Naive B cell (primary cell): ENCODE measurements at regions not wholly inside any gene's neighbourhood (a gene's known extent, or its start where the extent isn't known, plus 50 kb on each side); places are given as distances from the start of the nearest gene placed in this dataset.
A peak's percentile ranks its signal among the peaks of the same experiment; 100 is the strongest.

Source experiments
- ATAC-seq, 2 donors: fragments of 150-1000 bp; cut with Tn5 transposase; 2 replicates each; pipeline ENCODE4 v1.10.0; 2021; ENCODE audit warnings: low read depth in 2 of 2, mild to moderate bottlenecking in 2 of 2, moderate library complexity in 2 of 2
- DNase-seq: peaks from one replicate; pipeline ENCODE4 v3.0.0; 2022
- H3K27ac Mint-ChIP-seq, 6 donors: one replicate each; pipeline ENCODE4 v1.8.0; 2020 to 2022; ENCODE audit warnings: mild to moderate bottlenecking in 6 of 6, mixed read lengths in 6 of 6, moderate library complexity in 5 of 6, inconsistent platforms in 2 of 6
- H3K27me3 Mint-ChIP-seq, 3 donors: one replicate each; pipeline ENCODE4 v1.8.0; 2021 to 2022; ENCODE audit warnings: mixed read lengths in 3 of 3, mild to moderate bottlenecking in 1 of 3
- H3K36me3 Mint-ChIP-seq, 2 donors: one replicate each; pipeline ENCODE4 v1.8.0; 2020 to 2022; ENCODE audit warnings: mixed read lengths in 2 of 2, inconsistent platforms in 1 of 2, mild to moderate bottlenecking in 1 of 2
- H3K4me1 Mint-ChIP-seq, 3 donors: one replicate each; pipeline ENCODE4 v1.8.0; 2020 to 2022; ENCODE audit warnings: mixed read lengths in 3 of 3, inconsistent platforms in 1 of 3, mild to moderate bottlenecking in 1 of 3, moderate library complexity in 1 of 3
- H3K4me3 Mint-ChIP-seq, 8 donors: one replicate each; pipeline ENCODE4 v1.8.0; 2020 to 2022; ENCODE audit warnings: mild to moderate bottlenecking in 8 of 8, mixed read lengths in 8 of 8, moderate library complexity in 8 of 8, inconsistent platforms in 2 of 8
- H3K9me3 Mint-ChIP-seq, 7 donors: one replicate each; pipeline ENCODE4 v1.8.0; 2020 to 2022; ENCODE audit warnings: mixed read lengths in 7 of 7, mild to moderate bottlenecking in 5 of 7, inconsistent platforms in 2 of 7, moderate library complexity in 1 of 7

- H3K4me3 Mint-ChIP-seq: no peak overlapping the region
- no peak for ATAC-seq
- H3K4me1 Mint-ChIP-seq: no peaks in the 10 kb centered on the region
- H3K27me3 Mint-ChIP-seq: no peaks in the 10 kb centered on the region
- DNase-seq: no peak
- H3K36me3 Mint-ChIP-seq: no peaks in the 10 kb centered on the region
- no peak overlapping the region for H3K27ac Mint-ChIP-seq
- H3K9me3 Mint-ChIP-seq: peaks cover 0 to 5% (median 0%) of the 10 kb centered on the region in 7 donors
These were observed 190.0 kb downstream of the MZT1 start for GRCh38 chr13:72537395-72537780.

GRCh38 chr13:72536714-72537394 is 190.6 kb downstream of the MZT1 start:
- Mint-ChIP-seq H3K4me3 (no peak overlapping the region), H3K36me3 (no peaks in the 10 kb centered on the region), H3K4me1 (no peaks in the 10 kb centered on the region), H3K27me3 (no peaks in the 10 kb centered on the region), H3K9me3 (peaks cover 0 to 5% (median 0%) of the 10 kb centered on the region in 7 donors), H3K27ac (no peak overlapping the region)
- ATAC-seq: no peak
- DNase-seq: no peak

- ATAC-seq (no peak), DNase-seq (no peak)
- peaks cover 0 to 6% (median 0%) of the 10 kb centered on the region in 7 donors for H3K9me3 Mint-ChIP-seq
- H3K27me3 Mint-ChIP-seq: no peaks in the 10 kb centered on the region
- H3K36me3 Mint-ChIP-seq: no peaks in the 10 kb centered on the region
- H3K4me3 Mint-ChIP-seq: no peak overlapping the region
- H3K27ac Mint-ChIP-seq: peak overlapping the region in 1 of 6 donors; percentile 24
- H3K4me1 Mint-ChIP-seq: no peaks in the 10 kb centered on the region
These were observed 192.3 kb downstream of the MZT1 start for GRCh38 chr13:72534951-72535640.

DNA sequence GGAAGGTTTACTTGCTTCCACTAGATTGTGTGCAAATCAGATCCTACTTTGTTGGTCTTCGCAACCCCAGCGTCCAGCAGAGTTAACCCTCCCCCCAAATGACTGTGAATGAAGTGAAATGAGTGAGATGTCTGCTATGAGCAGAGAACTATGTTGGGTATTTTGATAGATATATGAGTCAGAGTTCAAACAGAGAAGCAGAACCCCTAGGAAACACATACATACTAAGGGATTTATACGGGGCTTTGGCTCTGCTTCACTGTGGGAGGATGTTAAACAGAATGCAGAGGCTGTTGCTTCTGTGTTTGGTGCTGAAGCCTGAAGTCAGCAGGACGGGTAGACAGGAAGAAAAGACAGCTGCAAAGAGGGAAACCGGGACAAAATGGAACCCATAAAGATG is 197.0 kb downstream of the MZT1 start:
- Mint-ChIP-seq H3K36me3 (no peaks in the 10 kb centered on the region), H3K4me3 (peak overlapping the region in 1 of 8 donors; percentile 39), H3K9me3 (peaks cover 0 to 6% (median 2%) of the 10 kb centered on the region in 7 donors), H3K27ac (no peak overlapping the region), H3K4me1 (no peaks in the 10 kb centered on the region), H3K27me3 (no peaks in the 10 kb centered on the region)
- ATAC-seq: no peak
- DNase-seq: no peak

GRCh38 chr13:72527333-72527732 is 200.1 kb downstream of the MZT1 start:
- H3K27ac Mint-ChIP-seq: no peak overlapping the region
- ATAC-seq (no peak), DNase-seq (no peak)

GRCh38 chr13:72523593-72523992 is 203.8 kb downstream of the MZT1 start:
- peak overlapping the region in 1 of 6 donors; percentile 21 for H3K27ac Mint-ChIP-seq
- H3K9me3 Mint-ChIP-seq: peaks cover 0 to 6% (median 0%) of the 10 kb centered on the region in 7 donors
- DNase-seq (no peak), ATAC-seq (no peak)
- H3K4me1 Mint-ChIP-seq: no peaks in the 10 kb centered on the region
- no peak overlapping the region for H3K4me3 Mint-ChIP-seq
- no peaks in the 10 kb centered on the region for H3K27me3 Mint-ChIP-seq
- H3K36me3 Mint-ChIP-seq: no peaks in the 10 kb centered on the region

More at GRCh38 chr13:72527333-72527732, 200.1 kb downstream of the MZT1 start:
- no peaks in the 10 kb centered on the region for H3K36me3 Mint-ChIP-seq
- H3K4me3 Mint-ChIP-seq: no peak overlapping the region
- H3K9me3 Mint-ChIP-seq: peaks cover 0 to 6% (median 2%) of the 10 kb centered on the region in 7 donors
- no peaks in the 10 kb centered on the region for H3K4me1 Mint-ChIP-seq
- no peaks in the 10 kb centered on the region for H3K27me3 Mint-ChIP-seq

- no peaks in the 10 kb centered on the region for H3K4me1 Mint-ChIP-seq
- no peaks in the 10 kb centered on the region for H3K27me3 Mint-ChIP-seq
- ATAC-seq (no peak), DNase-seq (no peak)
- H3K4me3 Mint-ChIP-seq: no peak overlapping the region
- no peaks in the 10 kb centered on the region for H3K36me3 Mint-ChIP-seq
- no peak overlapping the region for H3K27ac Mint-ChIP-seq
- H3K9me3 Mint-ChIP-seq: peaks cover 0 to 6% (median 0%) of the 10 kb centered on the region in 7 donors
These were observed 204.4 kb downstream of the MZT1 start for GRCh38 chr13:72523049-72523448.

GRCh38 chr13:72521940-72522661 is 205.3 kb downstream of the MZT1 start:
- ATAC-seq (no peak), DNase-seq (no peak)
- Mint-ChIP-seq H3K4me3 (no peak overlapping the region), H3K9me3 (peaks cover 0 to 5% (median 0%) of the 10 kb centered on the region in 7 donors), H3K36me3 (no peaks in the 10 kb centered on the region), H3K4me1 (no peaks in the 10 kb centered on the region), H3K27me3 (no peaks in the 10 kb centered on the region), H3K27ac (no peak overlapping the region)

GRCh38 chr13:72514146-72514545 is 213.3 kb downstream of the MZT1 start:
- Mint-ChIP-seq H3K27ac (no peak overlapping the region), H3K27me3 (no peaks in the 10 kb centered on the region), H3K4me3 (no peak overlapping the region)

DNA sequence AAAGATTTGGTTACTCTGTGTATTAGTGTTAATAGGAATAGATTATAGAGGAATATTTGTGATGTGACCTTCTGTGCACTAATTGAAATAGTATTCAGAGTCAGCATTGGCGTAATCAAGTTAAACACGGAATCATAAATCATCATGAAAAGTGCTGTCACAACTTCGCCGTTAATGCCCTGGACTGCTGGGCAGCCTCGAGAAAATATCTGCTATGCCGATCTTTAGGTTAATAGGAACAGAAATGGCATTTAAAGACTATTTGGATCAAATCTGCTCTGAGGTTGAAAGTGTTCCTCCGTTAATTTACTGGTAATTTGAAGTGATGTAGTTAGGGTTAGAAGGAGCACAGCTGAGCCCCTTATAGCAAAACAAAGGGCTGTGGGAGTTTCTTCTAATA is 219.0 kb downstream of the MZT1 start:
- no peak for ATAC-seq
- Mint-ChIP-seq H3K27ac (no peak overlapping the region), H3K36me3 (no peaks in the 10 kb centered on the region), H3K27me3 (no peaks in the 10 kb centered on the region), H3K4me1 (no peaks in the 10 kb centered on the region), H3K4me3 (no peak overlapping the region), H3K9me3 (peaks cover 0 to 4% (median 0%) of the 10 kb centered on the region in 7 donors)
- DNase-seq: no peak

More at GRCh38 chr13:72514146-72514545, 213.3 kb downstream of the MZT1 start:
- no peaks in the 10 kb centered on the region for H3K36me3 Mint-ChIP-seq
- H3K9me3 Mint-ChIP-seq: peaks cover 0 to 2% (median 0%) of the 10 kb centered on the region in 7 donors
- no peak for ATAC-seq
- H3K4me1 Mint-ChIP-seq: no peaks in the 10 kb centered on the region
- DNase-seq: no peak

DNA sequence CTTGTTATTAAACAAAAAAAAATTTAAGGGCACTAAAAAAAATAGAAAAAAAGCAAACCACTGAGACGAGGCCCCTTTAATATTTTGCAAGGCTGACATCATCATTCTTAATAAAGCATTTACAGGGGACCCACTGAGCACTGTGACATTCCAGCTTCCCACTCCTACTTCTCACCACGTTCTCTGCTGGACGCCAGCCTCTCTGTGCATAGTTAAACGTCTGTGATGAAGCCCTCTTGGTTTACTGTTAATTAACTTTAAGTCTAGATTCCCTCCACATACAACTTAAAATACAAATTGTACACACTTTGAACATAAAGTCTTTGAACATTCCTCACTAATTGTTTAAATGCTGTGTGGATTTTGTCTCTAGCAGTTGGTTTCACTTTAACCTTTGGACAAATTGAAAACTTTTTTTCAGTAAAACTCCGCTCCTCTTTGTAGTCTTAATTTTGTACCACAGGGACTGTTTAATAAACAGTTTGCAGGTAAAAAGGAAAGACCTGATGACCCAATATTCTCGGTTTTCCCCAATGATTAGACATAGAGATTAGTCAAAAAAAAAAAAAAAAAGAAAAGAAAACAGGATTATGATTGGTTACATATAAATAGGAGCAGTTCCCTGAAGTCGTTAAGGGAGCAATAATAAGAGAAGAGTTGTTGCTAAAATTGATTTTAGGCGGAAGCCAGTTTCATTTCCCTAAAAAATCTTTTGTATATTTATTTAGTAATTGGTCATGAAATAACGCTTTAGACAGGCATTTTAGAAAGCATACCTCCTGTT is 219.8 kb downstream of the MZT1 start:
- DNase-seq (no peak), ATAC-seq (no peak)
- Mint-ChIP-seq H3K9me3 (peaks cover 0 to 4% (median 0%) of the 10 kb centered on the region in 7 donors), H3K4me3 (no peak overlapping the region), H3K27ac (no peak overlapping the region), H3K4me1 (no peaks in the 10 kb centered on the region), H3K27me3 (no peaks in the 10 kb centered on the region), H3K36me3 (no peaks in the 10 kb centered on the region)

GRCh38 chr13:72506706-72507105 is 220.7 kb downstream of the MZT1 start:
- Mint-ChIP-seq H3K4me3 (no peak overlapping the region), H3K27ac (no peak overlapping the region), H3K9me3 (peaks cover 0 to 4% (median 0%) of the 10 kb centered on the region in 7 donors), H3K4me1 (no peaks in the 10 kb centered on the region), H3K27me3 (no peaks in the 10 kb centered on the region), H3K36me3 (no peaks in the 10 kb centered on the region)
- no peak for ATAC-seq
- DNase-seq: no peak

DNA sequence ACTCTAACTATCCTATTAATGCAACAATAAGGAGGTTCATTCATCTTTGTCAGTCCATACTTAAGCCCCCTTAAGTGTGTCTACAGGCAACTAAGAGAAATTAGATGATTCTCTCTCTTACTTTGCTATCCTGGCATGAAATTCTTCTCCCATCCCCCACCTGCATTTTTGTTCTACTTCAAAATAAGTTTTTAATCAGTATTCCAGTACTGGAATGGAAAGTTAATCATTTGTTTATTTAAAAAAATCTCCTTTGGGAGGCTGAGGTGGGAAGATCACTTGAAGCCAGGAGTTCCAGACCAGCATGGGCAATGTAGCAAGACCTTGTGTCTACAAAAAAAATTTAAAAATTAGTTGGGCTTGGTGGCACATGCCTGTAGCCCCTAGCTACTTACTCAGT is 222.1 kb downstream of the MZT1 start:
- no peak for DNase-seq
- Mint-ChIP-seq H3K36me3 (no peaks in the 10 kb centered on the region), H3K27me3 (no peaks in the 10 kb centered on the region), H3K4me3 (no peak overlapping the region), H3K4me1 (no peaks in the 10 kb centered on the region), H3K9me3 (peaks cover 0 to 4% (median 0%) of the 10 kb centered on the region in 7 donors), H3K27ac (no peak overlapping the region)
- ATAC-seq: no peak
